Amniotic epithelial cell (primary cell): ENCODE measurements at regions not wholly inside any gene's neighbourhood (a gene's known extent, or its start where the extent isn't known, plus 50 kb on each side); places are given as distances from the start of the nearest gene placed in this dataset.

Source experiments
- DNase-seq: peaks from one replicate; pipeline ENCODE4 v3.0.0-alpha.2; 2010; ENCODE audit warnings: low read depth

GRCh38 chr6:23566418-23566817 is 559.6 kb upstream of the NRSN1 start:
- no peak for DNase-seq

DNA sequence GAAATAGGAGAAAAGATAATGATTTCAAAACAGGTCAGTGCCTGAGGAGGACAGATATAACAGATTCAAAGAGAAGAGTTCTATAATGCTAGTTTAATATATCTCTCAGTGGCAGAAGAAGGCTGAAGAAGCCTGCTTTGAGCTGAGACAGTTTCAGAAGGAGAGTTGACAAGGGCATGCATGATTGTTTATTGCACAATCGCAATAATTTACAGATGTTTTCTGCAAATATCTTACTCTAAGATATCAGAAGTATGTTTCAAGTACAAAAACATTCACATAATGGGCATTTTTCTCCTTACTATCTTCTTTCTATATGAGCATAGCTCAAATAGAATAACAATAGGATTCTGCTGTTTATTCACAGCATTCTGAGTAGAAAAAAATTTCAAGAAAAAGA is 557.7 kb upstream of the NRSN1 start:
- no peak for DNase-seq

GRCh38 chr6:23584134-23584763 is 541.8 kb upstream of the NRSN1 start:
- no peak for DNase-seq

GRCh38 chr6:23587582-23587981 is 538.4 kb upstream of the NRSN1 start:
- no peak for DNase-seq

DNA sequence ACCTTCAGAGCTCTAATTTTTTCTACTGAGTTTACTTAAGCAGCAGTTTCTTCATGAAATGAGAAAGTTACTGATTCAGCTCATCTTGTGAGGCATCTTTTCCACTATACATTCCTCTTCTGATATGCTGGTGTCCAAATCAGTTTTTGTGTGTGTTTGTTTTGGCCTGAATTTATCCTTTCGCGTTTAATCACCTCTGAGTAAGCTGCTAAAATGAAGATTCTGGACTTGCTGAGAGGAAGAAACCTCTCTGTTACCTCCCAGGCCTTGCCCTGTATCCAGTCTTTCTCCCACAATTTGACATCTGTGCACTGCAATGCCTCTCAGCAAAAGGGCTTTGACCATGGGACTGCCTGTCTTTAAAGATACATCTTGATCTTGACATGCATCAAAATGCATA is 536.2 kb upstream of the NRSN1 start:
- DNase-seq, result no peak

- DNase-seq, result no peak
These were observed 535.4 kb upstream of the NRSN1 start for GRCh38 chr6:23590498-23591126.

GRCh38 chr6:23591761-23592160 is 534.3 kb upstream of the NRSN1 start:
- no peak for DNase-seq

DNA sequence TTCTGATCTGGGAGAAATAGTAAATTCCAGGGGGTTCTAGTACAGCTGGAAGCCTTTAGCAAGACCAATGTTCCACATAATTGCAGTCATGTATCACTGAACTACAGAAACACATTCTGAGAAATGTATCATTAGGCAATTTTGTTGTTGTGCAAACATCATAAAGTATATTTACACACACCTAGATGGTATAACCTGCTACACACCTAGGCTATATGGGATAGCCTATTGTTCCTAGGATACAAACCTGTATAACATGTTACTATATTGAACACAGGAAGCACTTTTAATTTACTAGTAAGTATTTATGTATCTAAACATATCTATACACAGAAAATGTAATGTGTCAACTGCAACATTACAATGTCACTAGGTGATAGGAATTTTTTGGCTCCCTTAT is 525.9 kb upstream of the NRSN1 start:
- DNase-seq, result no peak

DNA sequence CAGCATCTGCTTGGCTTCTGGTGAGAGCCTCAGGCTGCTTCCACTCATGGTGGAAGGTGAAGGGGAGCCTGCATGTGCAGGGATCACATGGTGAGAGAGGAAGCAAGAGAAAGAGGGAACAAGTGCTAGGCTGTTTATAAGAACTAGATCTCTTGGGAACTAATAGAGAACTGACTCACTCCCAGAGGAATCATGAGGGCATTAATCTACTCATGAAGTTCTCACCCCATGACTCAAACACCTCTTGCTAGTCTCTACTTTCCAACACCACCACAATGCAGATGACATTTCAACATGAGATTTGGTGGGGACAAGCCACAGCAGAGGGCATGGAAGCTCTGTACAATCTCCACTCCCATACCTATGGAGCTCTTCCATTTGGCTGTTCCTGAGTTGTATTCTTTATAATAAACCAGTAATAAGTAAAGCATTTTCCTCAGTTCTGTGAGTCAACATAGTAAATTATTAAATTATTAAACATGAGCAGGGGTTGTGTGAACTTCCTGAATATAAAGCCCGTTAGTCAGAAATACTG is 524.1 kb upstream of the NRSN1 start:
- no peak for DNase-seq

- no peak for DNase-seq
These were observed 517.0 kb upstream of the NRSN1 start for GRCh38 chr6:23608931-23609435.

GRCh38 chr6:23611776-23612381 is 514.1 kb upstream of the NRSN1 start:
- DNase-seq, result no peak

GRCh38 chr6:23618366-23618765 is 507.6 kb upstream of the NRSN1 start:
- no peak for DNase-seq

GRCh38 chr6:23620911-23621401 is 505.1 kb upstream of the NRSN1 start:
- no peak for DNase-seq

DNA sequence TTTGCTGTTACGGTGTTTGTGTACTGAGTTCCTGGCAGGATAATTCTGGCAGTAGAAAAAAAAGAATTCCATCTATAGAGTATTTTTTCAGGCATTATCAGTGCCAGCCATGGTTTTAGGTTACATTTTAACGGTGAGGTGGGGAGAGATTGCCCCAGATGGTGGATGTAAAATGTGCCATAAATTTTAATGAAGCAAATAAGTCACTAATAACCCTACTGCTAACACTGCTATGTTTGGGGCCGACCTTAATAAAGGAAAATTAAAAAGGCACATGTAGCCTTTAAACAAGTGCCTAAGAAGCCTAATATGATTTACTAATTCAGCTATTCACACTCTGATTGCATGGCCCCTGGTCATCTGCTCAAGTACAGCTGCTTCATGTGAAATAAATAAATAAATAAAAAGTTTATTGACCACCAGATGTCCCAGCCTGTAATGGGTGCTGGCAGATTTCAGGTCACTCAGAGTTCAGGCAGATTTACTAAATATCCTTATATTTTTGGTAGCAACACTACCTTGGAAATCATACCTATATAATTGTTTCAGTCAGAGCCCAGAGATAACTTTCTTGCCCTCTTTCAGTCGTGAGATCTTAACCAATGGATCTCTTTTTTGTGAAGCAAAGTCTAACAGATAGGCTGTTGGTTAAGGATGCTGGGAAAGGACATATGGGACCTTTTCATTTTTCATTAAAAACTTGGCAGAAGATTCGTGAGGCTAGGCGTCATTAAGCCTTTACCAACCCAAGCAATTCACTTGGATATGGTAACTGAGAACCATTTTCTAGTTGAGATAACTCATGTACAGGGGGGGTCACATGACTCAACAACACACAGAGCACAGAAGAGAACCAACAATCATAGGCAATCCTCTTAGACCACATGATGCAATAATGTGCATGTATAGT is 495.0 kb upstream of the NRSN1 start:
- no peak for DNase-seq

- no peak for DNase-seq
These were observed 492.0 kb upstream of the NRSN1 start for GRCh38 chr6:23633996-23634395.

DNA sequence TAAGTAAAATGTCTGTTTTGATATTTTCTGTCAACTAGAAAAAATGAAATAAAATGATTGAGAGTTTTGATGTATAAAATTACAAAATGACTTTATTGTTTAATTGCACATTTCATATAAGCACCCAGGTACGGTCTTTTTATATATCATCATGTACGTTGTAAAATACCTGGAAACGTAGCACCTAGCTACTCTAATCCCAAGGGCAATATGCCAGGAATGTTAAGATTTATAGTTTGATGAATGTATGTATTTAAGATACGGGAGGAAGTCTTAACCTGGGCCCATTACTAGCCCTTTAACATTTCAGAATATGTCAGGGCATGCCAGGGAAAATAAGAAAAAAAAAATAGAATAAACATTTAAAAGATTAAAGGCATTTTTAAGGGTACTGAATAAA is 490.9 kb upstream of the NRSN1 start:
- no peak for DNase-seq

GRCh38 chr6:23637296-23637695 is 488.7 kb upstream of the NRSN1 start:
- DNase-seq, result no peak

DNA sequence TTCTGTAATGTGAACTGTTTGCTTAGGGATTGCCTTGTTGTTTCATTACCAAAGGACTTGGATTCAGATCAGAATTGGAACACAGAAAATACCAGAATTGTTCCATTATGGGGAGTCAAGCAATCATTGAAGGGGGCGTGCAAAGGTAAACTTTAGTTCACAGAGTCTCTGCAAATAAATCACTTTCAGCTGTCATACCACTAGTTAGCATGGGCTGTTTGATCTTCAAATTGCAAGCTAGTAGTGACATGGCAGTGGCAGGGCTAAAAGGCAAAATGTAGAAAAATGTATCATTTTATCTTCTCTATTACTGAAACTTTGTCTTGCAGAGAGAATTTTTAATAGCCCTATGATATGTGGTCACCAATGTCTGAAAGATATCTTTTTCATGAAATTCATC is 483.2 kb upstream of the NRSN1 start:
- DNase-seq, result no peak

- DNase-seq, result no peak
These were observed 479.0 kb upstream of the NRSN1 start for GRCh38 chr6:23647045-23647444.

DNA sequence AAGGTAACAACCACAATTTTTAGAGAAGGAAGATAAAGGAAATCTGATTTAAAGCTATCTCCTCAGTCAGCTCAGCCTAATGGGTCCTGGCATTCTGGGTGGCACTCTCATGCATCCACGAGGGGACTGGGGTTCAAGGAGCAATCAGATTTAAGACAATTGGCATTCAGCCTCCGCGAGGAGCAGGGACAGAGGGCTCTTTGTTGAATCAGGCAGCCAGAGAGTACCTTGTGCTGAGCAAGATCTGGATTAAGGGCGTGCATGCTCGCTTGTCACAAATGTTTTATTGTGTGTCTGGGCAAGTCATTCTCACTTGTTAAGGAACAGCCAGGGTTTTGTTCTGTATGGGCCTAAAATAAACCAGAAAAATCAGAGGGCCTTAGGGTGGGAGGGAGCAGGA is 475.3 kb upstream of the NRSN1 start:
- no peak for DNase-seq

DNA sequence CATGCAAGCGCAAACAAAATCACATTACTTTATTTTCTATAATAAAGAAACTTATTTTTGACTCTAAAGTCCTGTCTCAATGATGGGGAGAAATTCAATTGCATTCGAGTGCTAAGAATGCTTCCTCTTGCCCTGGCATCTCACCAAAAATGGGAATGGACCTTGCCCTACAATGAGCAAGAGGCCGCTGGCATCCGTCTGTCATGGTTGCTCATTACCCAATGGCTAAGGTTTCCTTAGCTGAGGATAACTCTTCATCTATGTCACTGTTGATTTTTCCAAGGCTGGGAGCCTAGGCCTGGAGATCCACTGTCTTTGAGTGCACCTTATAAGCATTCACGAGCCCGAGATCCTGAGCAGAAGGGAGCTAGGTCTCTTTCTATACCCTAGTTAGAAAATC is 471.3 kb upstream of the NRSN1 start:
- DNase-seq, result no peak

GRCh38 chr6:23655525-23655924 is 470.5 kb upstream of the NRSN1 start:
- no peak for DNase-seq
